Cerebellar cortex (tissue), 1 donor: ENCODE measurements at regions not wholly inside any gene's neighbourhood (a gene's known extent, or its start where the extent isn't known, plus 50 kb on each side); places are given as distances from the start of the nearest gene placed in this dataset.

Source experiments
- DNase-seq: peaks from one replicate; pipeline ENCODE4 v3.0.0-alpha.2; 2015; ENCODE audit warnings: low spot score

DNA sequence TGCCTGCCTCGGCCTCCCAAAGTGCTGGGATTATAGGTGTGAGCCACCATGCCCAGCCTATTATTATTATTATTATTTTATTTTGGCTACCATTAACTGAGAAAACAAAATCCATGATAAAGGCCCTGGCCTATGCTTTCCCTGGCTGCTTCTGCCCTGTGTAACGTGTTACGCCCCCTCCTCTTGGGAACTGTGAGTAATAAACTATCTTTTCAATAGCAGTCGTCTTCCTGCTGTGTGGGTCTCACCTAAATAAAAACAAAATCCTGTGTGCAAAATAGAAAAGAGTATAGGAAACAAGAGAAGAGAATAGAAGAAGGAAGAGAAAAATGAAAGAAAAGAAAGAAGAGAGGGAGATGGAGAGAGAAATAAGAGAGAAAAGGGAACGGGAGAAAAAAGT, 237.0 kb downstream of the MIAT start:
- no peak for DNase-seq

DNA sequence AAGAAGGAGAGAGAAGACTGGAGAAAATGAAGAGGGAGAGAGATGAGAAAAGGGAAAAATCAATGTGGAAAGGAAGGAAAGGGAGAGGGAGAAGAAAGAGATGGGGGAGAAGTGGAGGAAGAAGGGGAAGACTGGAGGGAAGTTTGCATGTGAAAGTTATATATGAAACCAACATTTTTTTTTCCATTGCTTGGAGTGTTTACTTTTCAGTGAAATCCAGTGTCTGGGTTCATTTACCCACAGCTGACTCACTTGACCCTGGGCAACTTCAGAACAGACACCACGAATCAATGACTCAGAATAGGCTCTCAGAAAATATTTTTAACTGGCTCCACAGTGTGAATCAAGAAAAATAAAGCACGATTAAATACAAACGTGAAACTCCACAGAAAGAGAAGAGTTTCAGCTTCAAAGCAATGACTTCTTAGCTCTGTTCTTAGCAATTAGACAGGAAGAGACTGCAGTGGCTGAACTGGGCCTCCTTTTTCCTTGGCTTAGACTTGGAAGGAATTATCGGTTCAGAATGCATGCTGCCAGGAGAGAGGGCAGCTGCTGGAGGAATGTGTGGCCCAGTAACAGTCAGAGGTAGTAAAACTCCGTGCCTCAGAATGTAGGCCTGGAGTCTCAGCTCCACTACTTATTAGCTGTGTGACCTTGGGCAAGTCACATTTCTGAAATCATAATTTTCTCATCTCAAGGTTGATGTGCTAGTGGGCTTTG, 237.5 kb downstream of the MIAT start:
- no peak for DNase-seq

DNA sequence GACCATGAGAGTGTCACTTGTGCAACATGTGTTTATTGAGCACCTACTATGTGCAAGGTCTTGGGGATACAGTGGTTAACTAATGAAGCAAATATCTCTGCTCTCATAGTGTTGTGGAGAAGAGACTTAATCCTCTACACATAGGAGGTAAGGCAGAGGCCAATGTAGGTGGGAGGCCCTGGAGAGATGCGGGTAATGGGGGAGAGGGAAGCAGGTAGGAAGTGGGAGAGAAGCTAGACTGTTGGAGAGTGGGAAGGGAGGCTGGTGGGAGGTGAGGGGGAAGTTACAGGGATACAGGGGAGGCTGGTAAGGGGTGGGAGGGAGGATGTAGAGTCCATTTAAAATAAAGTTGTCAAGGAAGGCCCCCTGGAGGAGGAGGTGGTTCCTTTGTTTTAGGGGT, 240.0 kb downstream of the MIAT start:
- no peak for DNase-seq

DNA sequence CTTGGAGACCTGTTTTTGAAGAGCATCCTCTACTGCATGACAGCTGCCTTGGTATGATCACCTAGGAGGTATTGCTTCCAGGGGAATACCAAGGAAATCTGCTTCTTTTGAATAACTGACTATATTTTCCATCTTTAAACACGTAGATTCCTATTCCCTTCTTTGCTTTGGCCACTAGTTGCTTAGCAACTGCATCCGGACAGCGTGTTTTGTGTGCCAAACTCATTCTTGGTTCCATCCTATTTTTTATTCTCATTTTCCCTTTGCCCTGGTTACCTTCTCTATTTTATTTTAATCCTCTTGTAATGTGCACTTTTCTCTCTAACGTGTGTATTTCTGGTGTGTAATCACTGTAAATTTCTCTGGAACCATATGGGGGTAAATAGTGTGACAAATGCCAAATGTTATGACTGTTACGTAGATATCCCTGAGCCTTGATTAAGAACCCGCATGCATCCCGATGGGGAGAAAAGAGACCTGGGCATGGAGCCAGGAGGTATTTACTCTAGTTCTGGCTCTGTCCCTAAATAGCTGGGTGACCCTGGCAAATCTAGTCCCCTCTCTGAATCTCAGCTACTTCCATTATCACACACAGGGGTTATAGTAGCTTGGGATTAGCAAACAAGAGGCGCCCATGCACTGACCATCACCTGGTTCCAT, 241.7 kb downstream of the MIAT start:
- no peak for DNase-seq

DNA sequence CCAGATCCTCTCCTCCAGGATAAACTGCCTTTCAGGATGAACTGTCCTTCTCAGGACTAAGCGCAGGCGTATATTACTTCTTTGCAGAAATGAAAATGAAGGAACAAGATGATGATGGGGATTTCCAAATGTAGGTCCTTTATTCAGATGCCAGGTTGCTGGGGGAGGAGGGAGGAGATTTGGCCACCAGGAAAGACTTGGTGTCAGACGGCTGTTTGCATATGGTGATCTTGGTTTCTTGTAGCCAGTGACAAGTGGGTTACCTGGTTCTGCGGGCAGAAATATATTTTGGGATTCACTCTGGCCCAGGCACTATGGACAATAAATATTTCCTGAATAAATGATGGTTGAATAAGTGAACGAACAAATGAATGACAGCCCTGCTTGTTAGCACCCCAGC, 243.4 kb downstream of the MIAT start:
- no peak for DNase-seq

DNA sequence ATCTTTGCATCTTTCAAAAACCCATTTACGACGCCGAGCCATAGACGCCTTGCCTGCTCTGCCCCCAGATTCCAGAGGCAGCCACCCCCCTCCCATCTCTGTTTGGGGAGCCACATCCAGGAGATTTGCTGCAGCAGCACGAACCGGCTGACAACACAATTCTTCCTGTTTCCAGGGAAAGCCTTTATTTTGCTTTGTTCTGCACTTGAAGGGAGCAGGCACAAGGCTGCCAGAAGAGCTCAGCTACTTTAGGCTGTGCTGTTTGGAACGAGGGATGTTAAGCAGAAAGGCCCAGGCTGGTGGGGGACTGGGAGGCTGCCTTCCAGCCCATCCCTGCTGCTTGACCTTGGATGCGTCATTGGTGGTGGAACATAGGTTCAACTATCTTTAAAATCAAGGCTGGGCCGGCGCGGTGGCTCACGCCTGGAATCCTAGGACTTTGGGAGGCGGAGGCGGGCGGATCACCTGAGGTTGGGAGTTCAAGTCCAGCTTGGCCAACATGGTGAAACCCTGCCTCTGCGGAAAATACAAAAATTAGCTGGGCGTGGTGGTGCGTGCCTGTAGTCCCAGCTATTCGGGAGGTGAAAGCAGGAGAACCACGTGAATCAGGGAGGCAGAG, 243.9 kb downstream of the MIAT start:
- no peak for DNase-seq

DNA sequence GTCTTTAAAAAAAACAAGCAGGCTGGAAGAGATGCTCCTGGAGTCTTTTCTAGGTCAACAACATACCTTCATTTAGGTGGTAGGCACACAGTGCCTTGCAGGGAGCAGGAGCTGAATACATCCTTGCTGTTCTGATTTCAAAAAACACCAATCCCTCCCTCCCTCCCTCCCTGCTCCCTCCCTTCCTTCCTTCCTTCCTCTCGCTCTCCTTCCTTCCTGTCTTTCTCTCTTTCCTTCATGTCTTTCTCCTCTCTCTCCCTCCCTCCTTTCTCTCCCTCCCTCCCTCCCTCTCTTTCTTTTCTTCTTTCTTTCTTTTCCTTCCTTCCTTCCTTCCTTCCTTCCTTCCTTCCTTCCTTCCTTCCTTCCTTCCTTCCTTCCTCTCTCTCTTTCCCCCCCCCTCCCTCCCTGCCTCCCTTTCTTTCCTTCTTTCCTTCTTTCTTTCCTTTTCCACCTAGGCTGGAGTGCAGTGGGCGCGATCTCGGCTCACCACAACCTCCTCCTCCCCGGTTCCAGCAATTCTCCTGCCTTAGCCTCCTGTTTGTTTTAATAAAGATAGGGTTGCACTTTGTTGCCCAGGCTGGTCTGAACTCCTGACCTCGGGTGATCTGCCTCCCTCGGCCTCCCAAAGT, 245.1 kb downstream of the MIAT start:
- no peak for DNase-seq

DNA sequence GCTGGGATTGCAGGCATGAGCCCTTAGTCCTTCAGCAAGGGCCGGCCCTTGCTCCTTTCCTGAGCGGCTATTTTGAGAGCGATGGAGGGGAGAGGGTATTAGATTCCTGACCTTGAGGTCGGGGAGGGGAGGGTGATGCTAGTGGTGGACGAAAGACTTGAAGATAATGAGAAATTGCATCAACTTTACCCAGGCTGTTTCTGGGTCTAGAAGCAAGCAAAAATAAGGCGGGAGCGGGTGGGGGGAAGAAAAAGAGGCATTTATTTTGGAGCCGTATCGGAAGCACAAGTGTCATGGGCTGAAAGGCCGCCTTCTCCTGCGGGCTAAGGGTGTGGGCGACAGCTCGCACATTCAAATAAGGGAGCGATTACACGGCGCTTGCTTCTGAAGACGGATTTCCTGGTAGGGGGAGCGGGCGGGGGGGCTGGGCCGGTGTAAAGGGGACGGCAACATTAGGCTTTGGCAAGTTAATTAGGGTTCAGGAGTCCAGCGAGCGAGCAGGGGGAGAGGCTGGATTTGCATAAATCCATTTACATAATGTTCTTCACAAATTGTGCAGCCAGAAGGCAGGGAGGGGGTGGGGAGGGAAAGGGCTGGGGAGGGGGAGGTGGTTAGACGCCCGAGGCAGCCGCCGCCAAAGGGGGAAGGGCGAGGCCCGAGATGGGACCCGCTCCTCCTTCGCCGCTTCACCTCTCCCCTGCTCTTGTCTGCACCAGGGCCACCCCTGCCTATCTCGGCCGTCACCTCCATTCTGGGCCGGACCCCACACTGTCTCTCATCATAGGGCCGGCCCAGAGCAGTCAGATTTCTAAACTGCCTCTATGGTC, 245.9 kb downstream of the MIAT start:
- no peak for DNase-seq

DNA sequence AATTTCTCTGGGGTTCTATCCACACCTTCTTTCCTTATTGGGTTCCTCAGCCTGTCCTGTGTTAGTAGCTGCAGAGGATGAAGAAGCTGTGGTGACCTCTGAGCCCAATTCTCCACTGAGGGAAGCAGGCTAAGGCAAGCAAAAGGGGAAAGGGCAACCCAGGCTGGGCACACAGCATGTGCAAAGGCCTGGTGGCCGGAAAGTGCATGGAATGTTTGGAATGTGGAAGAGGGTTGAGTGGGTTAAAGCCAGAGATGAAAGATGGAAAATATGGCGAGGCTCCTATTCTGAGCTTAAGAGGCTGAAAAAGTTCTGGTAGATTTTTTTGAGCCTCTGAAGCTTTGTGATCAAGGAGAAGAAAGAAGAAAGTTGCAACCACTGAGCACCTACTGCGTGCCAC, 247.1 kb downstream of the MIAT start:
- no peak for DNase-seq

DNA sequence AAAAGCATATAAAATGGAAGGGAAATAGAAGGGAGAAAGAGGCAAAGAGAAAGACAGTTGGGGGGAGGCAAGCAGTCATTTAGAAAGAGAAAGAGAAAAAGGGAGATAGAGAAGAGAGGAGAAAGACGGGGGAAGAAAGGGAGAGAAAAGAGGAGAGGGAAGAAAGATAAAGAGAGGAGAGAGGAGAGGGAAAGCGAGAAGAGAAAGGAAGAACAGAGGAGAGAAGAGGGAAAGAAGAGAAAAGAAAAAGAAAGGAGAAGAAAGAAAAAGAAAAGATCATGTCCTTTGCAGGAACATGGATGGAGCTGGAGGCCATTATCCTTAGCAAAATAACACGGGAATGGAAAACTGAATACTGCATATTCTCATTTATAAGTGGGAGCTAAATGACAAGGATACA, 247.7 kb downstream of the MIAT start:
- no peak for DNase-seq

DNA sequence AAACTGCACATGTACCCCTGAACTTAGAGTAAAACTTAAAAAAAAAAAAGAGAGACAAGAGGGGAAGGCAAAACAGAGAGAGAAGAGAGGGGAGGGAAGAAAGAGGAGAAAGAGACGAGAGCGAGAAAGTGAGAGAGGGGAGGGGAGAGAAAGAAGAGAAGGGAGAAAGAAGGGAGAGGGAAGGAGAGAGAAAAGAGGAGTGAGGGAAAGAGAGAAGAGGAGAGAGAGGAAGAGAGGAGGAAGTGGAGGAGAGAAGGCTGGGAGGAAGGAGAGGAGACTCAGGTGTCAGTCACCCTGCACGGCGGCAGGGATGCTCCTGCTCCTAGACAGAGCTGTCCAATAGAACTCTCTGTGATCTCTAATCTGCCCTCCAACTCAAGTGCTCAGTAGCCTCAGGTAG, 248.3 kb downstream of the MIAT start:
- DNase-seq, result no peak

DNA sequence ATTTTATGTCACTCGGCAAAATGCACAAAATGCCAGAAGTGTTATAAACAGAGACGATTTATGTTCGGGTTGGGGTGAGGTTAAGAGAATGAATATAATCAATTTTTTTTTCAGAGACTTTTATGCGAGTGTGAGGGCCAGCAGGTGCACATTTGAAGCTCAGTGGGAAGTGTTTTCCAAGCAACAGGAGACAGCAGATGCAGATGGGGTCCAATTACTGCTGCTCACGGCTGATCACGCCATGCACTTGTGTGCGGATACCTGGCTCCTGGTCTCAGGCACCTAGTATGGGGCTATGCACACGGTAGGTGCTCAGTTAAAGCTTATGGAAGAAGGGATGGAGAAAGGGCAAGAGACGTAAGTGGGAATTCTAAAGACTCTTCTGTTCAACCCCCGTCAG, 249.1 kb downstream of the MIAT start:
- DNase-seq, result no peak

DNA sequence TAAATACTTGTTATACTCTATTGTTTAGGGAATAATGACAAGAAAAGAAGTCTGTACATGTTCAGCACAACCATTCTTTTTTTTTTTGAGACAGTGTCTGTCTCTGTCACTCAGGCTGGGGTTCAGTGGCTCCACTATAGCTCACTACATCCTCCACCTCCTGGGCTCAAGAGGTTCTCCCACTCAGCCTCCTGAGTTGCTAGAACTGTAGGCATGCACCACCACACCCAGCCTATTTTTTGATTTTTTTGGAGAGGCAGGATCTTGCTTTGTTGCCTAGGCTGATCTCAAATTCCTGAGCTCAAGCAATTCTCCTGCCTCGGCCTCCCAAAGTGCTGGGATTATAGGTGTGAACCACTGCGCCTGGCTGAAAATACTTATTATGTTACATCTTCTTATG, 250.0 kb downstream of the MIAT start:
- DNase-seq, result no peak

DNA sequence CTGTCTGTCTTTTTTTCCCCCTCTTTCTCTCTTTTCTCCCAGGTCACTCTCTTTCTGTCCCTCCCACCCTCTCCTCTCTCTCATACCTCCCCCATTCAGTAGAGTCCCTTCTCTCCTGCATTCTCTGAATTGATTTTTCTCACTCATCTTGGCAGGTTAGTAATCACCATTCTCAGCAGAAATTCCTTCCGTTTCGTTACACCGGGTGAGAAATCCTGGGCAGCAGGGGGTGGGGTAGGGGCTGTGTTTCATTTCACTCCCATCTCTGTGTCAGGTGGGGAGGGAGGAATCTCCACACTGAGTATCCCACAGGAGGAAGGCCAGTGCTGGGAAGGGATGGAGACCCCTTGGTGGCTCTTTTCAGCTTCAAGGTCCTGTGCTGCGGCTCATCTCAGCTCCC, 253.5 kb downstream of the MIAT start:
- DNase-seq, result no peak

DNA sequence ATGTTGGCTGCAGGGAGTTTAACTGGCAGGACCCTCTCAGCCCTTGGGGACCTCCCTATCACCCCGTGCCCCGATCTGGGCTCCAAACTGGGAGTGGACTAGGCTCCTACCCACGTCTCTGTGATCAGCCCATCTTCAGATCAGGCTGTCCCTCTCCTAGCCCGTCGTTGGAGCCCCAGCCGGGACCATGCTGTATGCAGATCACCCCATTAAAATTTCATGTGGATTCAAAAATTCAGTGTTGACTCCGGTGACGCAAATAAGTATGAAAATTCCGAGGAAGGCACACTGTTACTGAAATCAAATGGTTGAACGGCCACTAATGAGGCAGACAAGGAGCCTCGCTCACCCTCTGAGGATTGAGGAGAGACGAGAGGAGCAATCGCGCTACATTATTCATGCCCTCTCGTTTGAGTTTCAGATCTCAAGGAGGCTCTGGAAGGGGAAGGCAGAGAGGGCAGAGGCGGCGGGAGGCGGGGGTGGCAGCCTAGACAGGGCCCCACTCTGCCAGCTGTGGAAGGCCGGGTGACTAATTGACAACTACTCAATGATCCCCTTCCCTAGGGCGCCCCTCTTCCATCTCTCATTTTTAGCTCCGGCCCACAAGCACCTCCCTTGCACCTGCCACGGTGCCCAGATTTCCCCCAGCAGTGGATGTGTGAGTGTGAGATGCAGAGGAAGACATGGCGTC, 255.4 kb downstream of the MIAT start:
- no peak for DNase-seq

DNA sequence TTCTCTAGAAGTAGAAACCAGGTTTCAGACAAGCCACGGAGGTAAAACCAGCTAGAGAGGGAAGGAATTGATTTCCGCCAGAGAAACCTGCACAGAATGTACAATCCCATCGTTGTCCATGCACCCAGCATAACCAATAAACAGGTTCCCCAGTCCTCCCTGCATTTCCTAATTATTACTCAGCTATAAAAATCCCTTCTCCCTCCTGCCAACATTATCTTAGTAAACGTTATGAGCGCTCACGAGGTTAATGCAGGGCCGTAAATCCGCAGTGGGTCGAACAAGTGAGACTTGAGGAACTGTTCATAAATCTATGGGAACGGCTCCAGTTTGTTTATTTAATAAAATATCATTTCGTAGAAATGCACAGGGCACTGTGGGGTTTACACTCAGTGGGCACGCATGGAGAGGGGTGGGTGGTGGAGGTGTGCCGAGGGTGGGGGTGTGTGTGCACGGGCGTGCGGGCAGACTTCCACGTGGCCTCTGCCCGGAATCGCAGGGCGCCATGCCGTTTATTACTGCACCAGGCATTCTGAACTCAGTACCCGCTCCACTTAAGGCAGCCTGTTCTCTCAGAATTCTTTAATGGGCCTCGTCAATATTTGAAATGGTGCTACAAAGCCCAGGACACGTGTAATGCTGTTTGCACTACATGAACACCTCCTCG, 257.3 kb downstream of the MIAT start:
- no peak for DNase-seq

DNA sequence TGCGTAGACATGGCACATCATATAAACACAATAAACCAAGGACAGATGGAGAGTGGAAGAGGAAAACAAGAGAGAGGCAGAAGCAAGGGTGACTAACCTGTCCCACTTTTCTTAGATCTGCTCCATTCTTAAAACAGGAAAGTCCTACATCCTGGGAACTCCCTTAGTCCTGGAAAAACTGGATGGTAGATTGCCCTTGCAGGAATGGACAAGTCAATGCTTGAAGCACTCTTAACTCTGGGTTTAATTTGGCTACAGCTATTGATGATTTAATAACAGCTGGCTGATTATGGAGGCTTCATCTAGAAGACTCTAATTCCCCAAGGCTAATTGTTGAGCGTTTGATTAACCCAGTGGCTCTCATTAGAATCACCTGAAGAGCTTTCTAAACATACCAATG, 258.8 kb downstream of the MIAT start:
- DNase-seq, result no peak

DNA sequence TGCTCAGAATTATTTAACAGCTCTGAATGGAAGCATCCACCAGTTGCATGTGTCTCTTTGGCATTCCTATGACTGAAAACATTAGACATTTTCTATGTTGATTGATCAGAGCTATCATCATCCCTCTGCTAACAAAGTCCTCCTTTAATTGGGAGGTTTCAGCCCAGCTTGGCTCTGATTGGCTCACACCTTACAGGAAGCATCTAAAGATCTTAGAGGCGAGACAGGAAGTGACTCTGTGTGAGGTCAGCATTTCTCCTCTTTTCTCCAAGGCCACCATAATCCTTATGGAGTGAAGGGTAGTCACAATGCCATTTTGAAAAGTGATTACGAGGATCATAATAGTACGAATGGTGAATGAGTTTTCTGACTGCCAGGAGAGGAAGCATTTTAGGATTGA, 260.8 kb downstream of the MIAT start:
- no peak for DNase-seq

DNA sequence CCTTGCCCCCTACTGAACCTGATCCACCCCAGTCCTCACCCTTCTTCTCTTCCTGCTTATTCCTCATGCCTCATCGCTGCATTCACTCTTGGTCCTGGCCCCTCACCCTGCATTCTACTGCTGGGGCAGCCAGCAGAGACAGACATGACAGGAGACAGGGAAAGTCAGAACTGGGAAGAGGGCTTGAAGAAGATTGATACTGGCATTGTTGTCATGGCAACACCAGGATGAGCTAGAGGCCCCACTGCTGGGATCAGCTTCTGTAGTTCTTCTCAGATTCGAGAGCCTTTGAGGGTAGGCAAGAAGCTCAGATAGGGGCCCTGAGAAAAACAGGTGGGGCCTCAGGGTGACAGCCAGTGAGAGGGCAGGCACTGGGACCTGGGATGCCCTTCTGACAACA, 264.3 kb downstream of the MIAT start:
- no peak for DNase-seq

DNA sequence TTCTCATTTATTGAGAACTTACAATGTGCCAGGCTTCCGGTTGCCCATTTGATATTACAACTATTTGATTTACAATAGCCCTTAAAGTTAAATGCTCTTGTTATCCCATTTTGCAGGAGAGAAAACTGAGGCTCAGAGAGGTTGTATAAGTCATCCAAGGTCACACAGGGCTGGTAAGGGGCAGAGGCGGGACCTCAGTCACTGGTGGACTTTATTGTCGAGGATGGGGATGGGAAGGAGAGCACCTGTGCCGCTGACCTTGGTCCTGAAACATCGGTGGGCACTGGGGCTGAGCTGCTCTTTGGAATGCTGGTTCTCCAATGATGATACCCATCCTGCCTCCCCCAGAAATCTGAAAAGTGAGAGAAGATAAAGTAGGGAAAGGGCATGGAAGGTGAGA, 265.4 kb downstream of the MIAT start:
- DNase-seq, result no peak

DNA sequence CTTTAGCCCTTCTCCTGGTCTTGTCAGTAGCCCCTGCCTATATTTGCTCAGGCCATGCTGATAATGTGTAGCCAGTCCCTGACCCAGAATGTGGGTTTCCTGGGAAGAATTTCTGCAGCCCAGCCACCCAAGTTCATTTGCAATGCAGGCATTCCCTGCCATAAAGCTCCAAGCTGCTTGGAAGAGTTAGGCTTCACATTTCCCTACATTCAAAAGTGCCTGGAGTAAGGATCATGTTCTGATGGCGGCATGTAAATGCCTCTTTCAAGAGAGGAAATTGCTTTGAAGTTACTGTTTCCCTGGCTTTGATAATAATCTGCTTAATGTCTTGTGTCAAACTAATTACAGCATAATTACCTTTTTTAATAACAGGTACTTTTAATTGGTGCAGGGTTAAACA, 266.1 kb downstream of the MIAT start:
- DNase-seq, result no peak
